Germinal center (tissue), 1 donor: ENCODE measurements at regions not wholly inside any gene's neighbourhood (a gene's known extent, or its start where the extent isn't known, plus 50 kb on each side); places are given as distances from the start of the nearest gene placed in this dataset.

Experiments
- DNase-seq: peaks from one replicate; pipeline ENCODE4 v3.0.0; 2012; ENCODE audit warnings: mixed read lengths, low spot score

GRCh38 chr10:64079341-64079740, 558.1 kb downstream of the REEP3 start:
- no peak for DNase-seq

GRCh38 chr10:64080071-64080470, 558.9 kb downstream of the REEP3 start:
- DNase-seq, result no peak

GRCh38 chr10:64081947-64082482, 560.8 kb downstream of the REEP3 start:
- DNase-seq, result no peak

- DNase-seq, result no peak
These were observed 565.0 kb downstream of the REEP3 start for GRCh38 chr10:64086083-64086767.

- no peak for DNase-seq
These were observed 568.4 kb downstream of the REEP3 start for GRCh38 chr10:64089648-64090047.

- DNase-seq, result no peak
These were observed 569.7 kb downstream of the REEP3 start for GRCh38 chr10:64090865-64091264.

- DNase-seq, result no peak
These were observed 570.7 kb downstream of the REEP3 start for GRCh38 chr10:64091897-64092296.

- DNase-seq, result no peak
These were observed 572.1 kb downstream of the REEP3 start for GRCh38 chr10:64093304-64093703.

GRCh38 chr10:64093946-64094535, 572.8 kb downstream of the REEP3 start:
- DNase-seq, result no peak

GRCh38 chr10:64096941-64097340, 575.7 kb downstream of the REEP3 start:
- DNase-seq, result no peak

- DNase-seq, result no peak
These were observed 576.4 kb downstream of the REEP3 start for GRCh38 chr10:64097391-64098122.

- no peak for DNase-seq
These were observed 577.8 kb downstream of the REEP3 start for GRCh38 chr10:64098994-64099393.

- no peak for DNase-seq
These were observed 580.5 kb downstream of the REEP3 start for GRCh38 chr10:64101606-64102263.

GRCh38 chr10:64102264-64102633, 581.0 kb downstream of the REEP3 start:
- DNase-seq, result no peak

GRCh38 chr10:64102916-64103315, 581.7 kb downstream of the REEP3 start:
- no peak for DNase-seq

- no peak for DNase-seq
These were observed 582.7 kb downstream of the REEP3 start for GRCh38 chr10:64103750-64104470.

GRCh38 chr10:64109926-64110495, 588.8 kb downstream of the REEP3 start:
- DNase-seq, result no peak

GRCh38 chr10:64112701-64113355, 591.6 kb downstream of the REEP3 start:
- DNase-seq, result no peak

- no peak for DNase-seq
These were observed 592.2 kb downstream of the REEP3 start for GRCh38 chr10:64113375-64113774.

- no peak for DNase-seq
These were observed 592.6 kb downstream of the REEP3 start for GRCh38 chr10:64113792-64114191.

- DNase-seq, result no peak
These were observed 594.3 kb downstream of the REEP3 start for GRCh38 chr10:64115471-64115870.
